Transverse colon (tissue), 4 donors: ENCODE measurements at regions not wholly inside any gene's neighbourhood (a gene's known extent, or its start where the extent isn't known, plus 50 kb on each side); places are given as distances from the start of the nearest gene placed in this dataset.
A peak's percentile ranks its signal among the peaks of the same experiment; 100 is the strongest.

Experiments used
- DNase-seq: peaks from one replicate; pipeline ENCODE4 v3.0.0-alpha.2; 2019
- H3K27ac ChIP-seq, 4 donors: fragments of 200-600 bp; sonication (generic); 2 replicates each; pipeline ENCODE4 v1.5.1; 2016 to 2018; ENCODE audit warnings: inconsistent platforms in 4 of 4
- H3K27me3 ChIP-seq: fragments of 200-600 bp; sonication (generic); 2 replicates; pipeline ENCODE4 v1.5.1; 2017; ENCODE audit warnings: inconsistent platforms
- H3K36me3 ChIP-seq, 4 donors: fragments of 200-600 bp; sonication (generic); 2 replicates each; pipeline ENCODE4 v1.5.1; 2017 to 2019; ENCODE audit warnings: inconsistent platforms in 4 of 4
- H3K4me1 ChIP-seq, 4 donors: fragments of 200-600 bp; sonication (generic); 2 replicates each; pipeline ENCODE4 v1.5.1; 2017 to 2020; ENCODE audit warnings: inconsistent platforms in 4 of 4
- H3K4me3 ChIP-seq, 4 donors: fragments of 200-600 bp; sonication (generic); 1 replicate in 1 of 4; 2 replicates in 3 of 4; pipeline versions ENCODE4 v1.5.1 to v1.6.1; 2017 to 2019; ENCODE audit warnings: inconsistent platforms in 4 of 4
- H3K9me3 ChIP-seq, 2 donors: fragments of 200-600 bp; sonication (generic); 2 replicates each; pipeline ENCODE4 v1.5.1; 2017 to 2019; ENCODE audit warnings: inconsistent platforms in 2 of 2
- CTCF ChIP-seq, 5 experiments: fragments of 200-600 bp in 3 of 5; fragments of 450-650 bp in 2 of 5; sonication (generic) in 3 of 5; IDR thresholded peaks; 1 replicate in 2 of 5; 2 replicates in 3 of 5; pipeline ENCODE4 v1.5.1; 2016 to 2017; ENCODE audit warnings: antibody characterized with exemption in 5 of 5, inconsistent platforms in 3 of 5, mild to moderate bottlenecking in 2 of 5, moderate library complexity in 1 of 5
- EP300 ChIP-seq: sonication (generic); formaldehyde crosslinking; IDR thresholded peaks from one replicate; pipeline ENCODE4 v1.6.1; 2017; ENCODE audit warnings: antibody characterized with exemption, low read depth
- POLR2A ChIP-seq: fragments of 450-650 bp; IDR thresholded peaks from one replicate; pipeline ENCODE4 v1.6.1; 2016; ENCODE audit warnings: antibody characterized with exemption, mild to moderate bottlenecking, moderate library complexity
- POLR2AphosphoS5 ChIP-seq, 3 donors: sonication (generic); formaldehyde crosslinking; IDR thresholded peaks; one replicate each; pipeline ENCODE4 v1.6.1; 2016; ENCODE audit warnings: antibody characterized with exemption in 3 of 3
- WGBS, 2 donors: methylation state at CpG; one replicate each; pipeline ENCODE4 v1.1.5; 2018; ENCODE audit warnings: low coverage in 1 of 2; 5-methylcytosine and 5-hydroxymethylcytosine counted together
- in situ Hi-C, 4 donors: fragments of 200-750 bp; cut with MboI; loops; one replicate each; pipeline versions ENCODE4 v1.15.0 to v1.15.1; 2017; ENCODE audit warnings: low sequenced_read_pairs in 3 of 4, low pct_ligation_motif_present in 1 of 4, low pct_unique_long_range_greater_than_20kb in 1 of 4
- intact Hi-C: fragments of 100-400 bp; cut with DNase I; formaldehyde crosslinking; loops from one replicate; pipeline ENCODE4 v1.15.1; 2023; ENCODE audit warnings: low total_unique reads

GRCh38 chr13:76645632-76646031 is 240.6 kb downstream of the KCTD12 start:
- Histone ChIP-seq H3K27ac (no peak overlapping the region), H3K27me3 (no peaks in the 10 kb centered on the region), H3K9me3 (no peaks in the 10 kb centered on the region), H3K4me1 (no peaks in the 10 kb centered on the region), H3K36me3 (no peaks in the 10 kb centered on the region), H3K4me3 (no peak overlapping the region)
- intact Hi-C loops (no loop called here), in situ Hi-C loops (no loop called here)
- WGBS, 2 donors: 69 to 81% methylated on average over 2 of the region's 2 CpGs
- no peak for DNase-seq
- TF ChIP-seq POLR2AphosphoS5 (IDR thresholded peaks at IDR 0.05) (no peak), EP300 (no peak), CTCF (IDR thresholded peaks at IDR 0.05) (no peak), POLR2A (no peak)

GRCh38 chr13:76644906-76645305 is 241.3 kb downstream of the KCTD12 start:
- in situ Hi-C loops (no loop called here), intact Hi-C loops (no loop called here)
- no peak overlapping the region for H3K4me3 ChIP-seq
- DNase-seq: no peak
- no peak for TF ChIP-seq CTCF (IDR thresholded peaks at IDR 0.05)
- TF ChIP-seq POLR2AphosphoS5 (IDR thresholded peaks at IDR 0.05): no peak
- TF ChIP-seq EP300: no peak
- no peak for TF ChIP-seq POLR2A
- no peaks in the 10 kb centered on the region for H3K27me3 ChIP-seq
- H3K9me3 ChIP-seq: no peaks in the 10 kb centered on the region
- H3K36me3 ChIP-seq: no peaks in the 10 kb centered on the region
- H3K4me1 ChIP-seq: no peaks in the 10 kb centered on the region
- 0% methylated on average over 1 of the region's 1 CpG for WGBS, 2 donors
- H3K27ac ChIP-seq: no peak overlapping the region

- Histone ChIP-seq H3K4me1 (no peaks in the 10 kb centered on the region), H3K27ac (peak overlapping the region in 1 of 4 donors; percentile 31), H3K4me3 (no peak overlapping the region), H3K36me3 (no peaks in the 10 kb centered on the region), H3K27me3 (no peaks in the 10 kb centered on the region), H3K9me3 (no peaks in the 10 kb centered on the region)
- no peak for TF ChIP-seq EP300
- TF ChIP-seq POLR2A: no peak
- no peak for TF ChIP-seq POLR2AphosphoS5 (IDR thresholded peaks at IDR 0.05)
- intact Hi-C loops (no loop called here), in situ Hi-C loops (no loop called here)
- WGBS, 2 donors: 77 to 83% methylated on average over 4 of the region's 4 CpGs
- no peak for DNase-seq
Measured at GRCh38 chr13:76643596-76643995, 242.6 kb downstream of the KCTD12 start.

GRCh38 chr13:76641056-76641455 is 245.1 kb downstream of the KCTD12 start:
- H3K9me3 ChIP-seq: no peaks in the 10 kb centered on the region
- no peak for DNase-seq
- intact Hi-C loops: no loop called here
- peaks cover 0 to 2% (median 0%) of the 10 kb centered on the region in 4 donors for H3K4me1 ChIP-seq
- no peaks in the 10 kb centered on the region for H3K36me3 ChIP-seq
- in situ Hi-C loops: no loop called here
- 64 to 83% methylated on average over 1 of the region's 1 CpG for WGBS, 2 donors
- H3K27me3 ChIP-seq: no peaks in the 10 kb centered on the region
- H3K27ac ChIP-seq: peak overlapping the region in 2 of 4 donors; percentile 31 to 43
- H3K4me3 ChIP-seq: no peak overlapping the region
- TF ChIP-seq POLR2AphosphoS5 (IDR thresholded peaks at IDR 0.05) (no peak), EP300 (no peak), CTCF (IDR thresholded peaks at IDR 0.05) (no peak), POLR2A (no peak)

GRCh38 chr13:76638882-76639281 is 247.3 kb downstream of the KCTD12 start:
- Histone ChIP-seq H3K4me1 (peaks cover 0 to 2% (median 0%) of the 10 kb centered on the region in 4 donors), H3K4me3 (no peak overlapping the region), H3K9me3 (no peaks in the 10 kb centered on the region), H3K27ac (peak overlapping the region in 2 of 4 donors; percentile 16 to 38), H3K36me3 (no peaks in the 10 kb centered on the region), H3K27me3 (no peaks in the 10 kb centered on the region)
- intact Hi-C loops: no loop called here
- DNase-seq: no peak
- 63 to 76% methylated on average over 3 of the region's 3 CpGs for WGBS, 2 donors
- no peak for TF ChIP-seq POLR2AphosphoS5 (IDR thresholded peaks at IDR 0.05)
- in situ Hi-C loops: no loop called here
